ENCODE measurements at regions not wholly inside any gene's neighbourhood (a gene's known extent, or its start where the extent isn't known, plus 50 kb on each side); places are given as distances from the start of the nearest gene placed in this dataset.

GRCh38 chr12:60992087-60992486 is 1268.1 kb upstream of the USP15 start:
- TF ChIP-seq CTCF (IDR thresholded peaks at IDR 0.05; ENCODE audit: low read depth, low read length, missing input control): no peak
- TF ChIP-seq YY1 (IDR thresholded peaks at IDR 0.05): no peak
- no peak for TF ChIP-seq REST (IDR thresholded peaks at IDR 0.05)
- TF ChIP-seq MAX (IDR thresholded peaks at IDR 0.05): no peak
- TF ChIP-seq HNF4A (conservative IDR thresholded peaks at IDR 0.05): no peak
- TF ChIP-seq EGR1 (IDR thresholded peaks at IDR 0.05; ENCODE audit: low read depth in 2 of 2): no peak
- TF ChIP-seq RXRA (IDR thresholded peaks at IDR 0.05): no peak
